Hematopoietic multipotent progenitor cell treated with erythropoietin and hydrocortisone succinate and interleukin-3 and kit ligand, for 17 days (in vitro differentiated cells): ENCODE measurements at regions not wholly inside any gene's neighbourhood (a gene's known extent, or its start where the extent isn't known, plus 50 kb on each side); places are given as distances from the start of the nearest gene placed in this dataset.

ENCODE experiments used
- DNase-seq: peaks from one replicate; pipeline ENCODE4 v3.0.0-alpha.2; 2015; ENCODE audit warnings: low spot score

- DNase-seq: no peak
These were observed 80.0 kb upstream of the FAM180A start for GRCh38 chr7:135828604-135829003.

GRCh38 chr7:135827391-135827790 lies 78.8 kb upstream of the FAM180A start:
- DNase-seq: no peak

GRCh38 chr7:135825406-135825805 lies 76.8 kb upstream of the FAM180A start:
- DNase-seq: no peak

- no peak for DNase-seq
These were observed 73.8 kb upstream of the FAM180A start for GRCh38 chr7:135822376-135822775.

- no peak for DNase-seq
These were observed 69.0 kb upstream of the FAM180A start for GRCh38 chr7:135817583-135817982.

- no peak for DNase-seq
These were observed 66.4 kb upstream of the FAM180A start for GRCh38 chr7:135815033-135815432.

GRCh38 chr7:135812148-135812547 lies 63.5 kb upstream of the FAM180A start:
- DNase-seq: no peak

- no peak for DNase-seq
These were observed 62.9 kb upstream of the FAM180A start for GRCh38 chr7:135811506-135811905.

- DNase-seq: no peak
These were observed 59.6 kb upstream of the FAM180A start for GRCh38 chr7:135808206-135808605.

GRCh38 chr7:135803143-135803542 lies 54.5 kb upstream of the FAM180A start:
- DNase-seq: no peak

- DNase-seq: no peak
These were observed 54.1 kb upstream of the FAM180A start for GRCh38 chr7:135802697-135803096.

GRCh38 chr7:135801877-135802276 lies 53.3 kb upstream of the FAM180A start:
- no peak for DNase-seq

GRCh38 chr7:135801045-135801693 lies 52.6 kb upstream of the FAM180A start:
- DNase-seq: peak; percentile 68

- no peak for DNase-seq
These were observed 51.9 kb upstream of the FAM180A start for GRCh38 chr7:135800560-135800959.

GRCh38 chr7:135799881-135800280 lies 51.3 kb upstream of the FAM180A start:
- DNase-seq: no peak
